COLO668 (cell line): ENCODE measurements at regions not wholly inside any gene's neighbourhood (a gene's known extent, or its start where the extent isn't known, plus 50 kb on each side); places are given as distances from the start of the nearest gene placed in this dataset.

Source experiments
- DNase-seq: peaks from one replicate; lab custom pipeline; 2025; ENCODE audit not compliant: unreplicated experiment; lab: John Stamatoyannopoulos, UW

- DNase-seq, result no peak
Measured at GRCh38 chr1:168387781-168388760, 107.4 kb downstream of the TBX19 start.

- peak; percentile 70 for DNase-seq
Measured at GRCh38 chr1:168386949-168387586, 106.4 kb downstream of the TBX19 start.

- no peak for DNase-seq
Measured at GRCh38 chr1:168386492-168386891, 105.8 kb downstream of the TBX19 start.

GRCh38 chr1:168381850-168382249 lies 101.2 kb downstream of the TBX19 start:
- no peak for DNase-seq

GRCh38 chr1:168380945-168381344 lies 100.3 kb downstream of the TBX19 start:
- no peak for DNase-seq

GRCh38 chr1:168379104-168379860 lies 98.6 kb downstream of the TBX19 start:
- no peak for DNase-seq

- no peak for DNase-seq
Measured at GRCh38 chr1:168375566-168376300, 95.1 kb downstream of the TBX19 start.

- DNase-seq, result no peak
Measured at GRCh38 chr1:168374566-168374965, 93.9 kb downstream of the TBX19 start.

GRCh38 chr1:168373869-168374268 lies 93.2 kb downstream of the TBX19 start:
- no peak for DNase-seq

- no peak for DNase-seq
Measured at GRCh38 chr1:168372861-168373371, 92.2 kb downstream of the TBX19 start.

- DNase-seq, result no peak
Measured at GRCh38 chr1:168372307-168372706, 91.6 kb downstream of the TBX19 start.

GRCh38 chr1:168371477-168371876 lies 90.8 kb downstream of the TBX19 start:
- no peak for DNase-seq

- no peak for DNase-seq
Measured at GRCh38 chr1:168370586-168370985, 89.9 kb downstream of the TBX19 start.

GRCh38 chr1:168369655-168370054 lies 89.0 kb downstream of the TBX19 start:
- no peak for DNase-seq

GRCh38 chr1:168368131-168368530 lies 87.5 kb downstream of the TBX19 start:
- no peak for DNase-seq

- no peak for DNase-seq
Measured at GRCh38 chr1:168365719-168366479, 85.2 kb downstream of the TBX19 start.
